ENCODE measurements at regions not wholly inside any gene's neighbourhood (a gene's known extent, or its start where the extent isn't known, plus 50 kb on each side); places are given as distances from the start of the nearest gene placed in this dataset.
"Not testable (repeated sequence)": the region's sequence is repeated elsewhere in the genome, so short reads cannot be mapped to it uniquely, and the experiment has no call there.

DNA sequence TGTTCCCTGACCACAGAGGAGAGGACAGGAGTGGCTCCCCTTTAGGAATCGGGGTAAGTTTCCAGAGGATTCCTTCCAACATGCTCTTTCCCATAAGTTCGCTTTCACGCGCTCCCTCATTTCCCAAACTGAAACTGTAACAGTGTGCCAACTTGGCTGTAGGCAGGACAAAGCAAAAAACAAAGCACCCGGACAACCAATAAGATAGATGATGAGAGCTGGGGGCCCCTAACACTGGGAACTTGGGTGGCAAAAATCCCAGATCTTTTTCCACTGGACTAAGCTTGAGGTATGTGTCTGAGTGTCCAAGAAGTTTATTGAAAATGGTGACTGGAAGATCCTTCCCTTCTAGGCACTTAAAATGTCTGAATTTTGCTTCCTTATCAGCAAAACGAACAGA lies 258.7 kb upstream of the IL12B start:
- Histone ChIP-seq H3K4me1 (ENCODE audit: control insufficient read depth in 5 of 5, insufficient read depth in 5 of 5, low read length in 5 of 5) (no peaks in the 10 kb centered on the region), H3K27ac (ENCODE audit: low read depth, low read length) (no peak overlapping the region), H3K9ac (ENCODE audit: low read length in 5 of 5) (no peak overlapping the region), H3K27me3 (ENCODE audit: control insufficient read depth in 5 of 5, insufficient read depth in 4 of 5, low read length in 5 of 5) (peaks cover 0 to 3% (median 0%) of the 10 kb centered on the region in 5 donors), H3K36me3 (ENCODE audit: control insufficient read depth in 5 of 5, insufficient read depth in 5 of 5, low read length in 5 of 5) (no peaks in the 10 kb centered on the region), H3K4me3 (ENCODE audit: low read depth in 1 of 5, low read length in 5 of 5) (no peak overlapping the region), H3K9me3 (ENCODE audit: control insufficient read depth in 5 of 5, low read length in 5 of 5) (peaks cover 0 to 1% (median 0%) of the 10 kb centered on the region in 5 donors)

DNA sequence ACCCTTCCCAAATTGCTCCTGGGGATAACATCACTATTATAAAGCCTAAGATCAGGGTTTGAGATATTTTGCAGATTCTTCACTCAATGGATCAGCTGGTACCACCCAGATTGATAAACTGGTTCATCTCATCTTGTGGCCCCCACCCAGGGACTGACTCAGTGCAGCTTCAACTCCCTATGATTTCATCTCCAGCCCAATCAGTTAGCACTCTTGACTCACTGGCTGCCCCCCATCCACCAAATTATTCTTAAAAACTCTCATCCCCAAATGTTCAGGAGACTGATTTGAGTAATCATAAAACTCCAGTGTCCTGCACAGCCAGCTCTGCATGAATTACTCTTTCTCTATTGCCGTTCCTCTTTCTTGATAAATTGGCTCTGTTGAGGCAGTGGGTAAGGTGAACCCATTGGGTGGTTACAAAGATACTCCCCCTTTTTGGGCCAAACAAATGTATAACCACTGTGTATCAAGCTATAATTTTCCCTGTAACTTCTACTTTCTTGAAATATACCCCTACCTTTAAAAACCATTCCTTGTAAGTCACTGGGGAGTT lies 263.3 kb upstream of the IL12B start:
- no peaks in the 10 kb centered on the region for H3K36me3 ChIP-seq (ENCODE audit: control insufficient read depth in 5 of 5, insufficient read depth in 5 of 5, low read length in 5 of 5)
- H3K4me3 ChIP-seq (ENCODE audit: low read depth in 1 of 5, low read length in 5 of 5), result no peak overlapping the region
- no peak overlapping the region for H3K27ac ChIP-seq (ENCODE audit: low read depth, low read length)
- H3K9ac ChIP-seq (ENCODE audit: low read length in 5 of 5), result no peak overlapping the region
- peaks cover 0 to 4% (median 3%) of the 10 kb centered on the region in 5 donors for H3K9me3 ChIP-seq (ENCODE audit: control insufficient read depth in 5 of 5, low read length in 5 of 5)
- peaks cover 0 to 1% (median 0%) of the 10 kb centered on the region in 5 donors for H3K27me3 ChIP-seq (ENCODE audit: control insufficient read depth in 5 of 5, insufficient read depth in 4 of 5, low read length in 5 of 5)
- H3K4me1 ChIP-seq (ENCODE audit: control insufficient read depth in 5 of 5, insufficient read depth in 5 of 5, low read length in 5 of 5), result no peaks in the 10 kb centered on the region

- H3K27me3 ChIP-seq (ENCODE audit: control insufficient read depth in 5 of 5, insufficient read depth in 4 of 5, low read length in 5 of 5); H3K36me3 ChIP-seq (ENCODE audit: control insufficient read depth in 5 of 5, insufficient read depth in 5 of 5, low read length in 5 of 5); H3K4me3 ChIP-seq (ENCODE audit: low read depth in 1 of 5, low read length in 5 of 5); H3K27ac ChIP-seq (ENCODE audit: low read depth, low read length); H3K9me3 ChIP-seq (ENCODE audit: control insufficient read depth in 5 of 5, low read length in 5 of 5); H3K4me1 ChIP-seq (ENCODE audit: control insufficient read depth in 5 of 5, insufficient read depth in 5 of 5, low read length in 5 of 5); H3K9ac ChIP-seq (ENCODE audit: low read length in 5 of 5): not testable (repeated sequence)
These were observed 265.3 kb upstream of the IL12B start for GRCh38 chr5:159595561-159595960.

DNA sequence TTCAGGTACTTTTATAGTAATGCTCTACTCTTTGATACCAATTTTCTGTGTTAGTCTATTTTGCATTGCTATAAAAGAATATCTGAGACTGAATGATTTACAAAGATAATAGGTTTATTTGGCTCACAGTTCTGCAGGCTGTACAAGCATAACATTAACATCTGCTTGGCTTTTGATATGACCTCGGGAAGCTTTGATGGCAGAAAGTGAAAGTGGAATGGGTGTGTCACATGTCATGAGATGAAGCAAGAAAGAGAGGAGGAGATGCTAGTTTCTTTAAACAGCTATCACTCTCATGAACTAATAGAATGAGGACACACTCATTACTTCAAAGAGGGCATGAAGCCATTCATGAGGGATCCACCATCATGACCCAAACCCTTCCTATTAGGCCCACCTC lies 270.9 kb upstream of the IL12B start:
- Histone ChIP-seq H3K27me3 (ENCODE audit: control insufficient read depth in 5 of 5, insufficient read depth in 4 of 5, low read length in 5 of 5) (no peaks in the 10 kb centered on the region), H3K9ac (ENCODE audit: low read length in 5 of 5) (no peak overlapping the region), H3K4me1 (ENCODE audit: control insufficient read depth in 5 of 5, insufficient read depth in 5 of 5, low read length in 5 of 5) (peaks cover 0 to 5% (median 0%) of the 10 kb centered on the region in 5 donors), H3K27ac (ENCODE audit: low read depth, low read length) (no peak overlapping the region), H3K9me3 (ENCODE audit: control insufficient read depth in 5 of 5, low read length in 5 of 5) (peaks cover 0 to 9% (median 0%) of the 10 kb centered on the region in 5 donors), H3K4me3 (ENCODE audit: low read depth in 1 of 5, low read length in 5 of 5) (no peak overlapping the region), H3K36me3 (ENCODE audit: control insufficient read depth in 5 of 5, insufficient read depth in 5 of 5, low read length in 5 of 5) (no peaks in the 10 kb centered on the region)

DNA sequence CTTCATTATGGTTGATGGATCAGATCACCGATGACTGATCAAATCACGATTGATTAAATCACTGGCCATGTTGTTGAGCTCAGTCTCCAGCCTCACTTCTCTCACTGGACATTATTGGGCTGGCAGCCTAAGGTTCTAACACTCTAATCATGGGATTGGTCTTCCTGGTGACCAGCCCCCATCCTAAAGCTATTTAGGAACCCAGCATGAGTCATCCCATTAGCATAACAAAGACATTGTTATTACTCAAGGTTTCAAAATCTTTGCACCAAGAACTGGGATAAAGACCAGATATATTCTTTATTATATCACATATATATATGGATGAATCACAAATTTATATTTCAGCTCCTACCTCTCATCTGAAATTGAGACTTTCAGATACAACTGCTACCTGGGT lies 272.1 kb upstream of the IL12B start:
- no peak overlapping the region for H3K27ac ChIP-seq (ENCODE audit: low read depth, low read length)
- no peaks in the 10 kb centered on the region for H3K27me3 ChIP-seq (ENCODE audit: control insufficient read depth in 5 of 5, insufficient read depth in 4 of 5, low read length in 5 of 5)
- no peaks in the 10 kb centered on the region for H3K36me3 ChIP-seq (ENCODE audit: control insufficient read depth in 5 of 5, insufficient read depth in 5 of 5, low read length in 5 of 5)
- H3K9ac ChIP-seq (ENCODE audit: low read length in 5 of 5), result no peak overlapping the region
- peaks cover 0 to 9% (median 0%) of the 10 kb centered on the region in 5 donors for H3K9me3 ChIP-seq (ENCODE audit: control insufficient read depth in 5 of 5, low read length in 5 of 5)
- H3K4me3 ChIP-seq (ENCODE audit: low read depth in 1 of 5, low read length in 5 of 5), result no peak overlapping the region
- peaks cover 0 to 5% (median 0%) of the 10 kb centered on the region in 5 donors for H3K4me1 ChIP-seq (ENCODE audit: control insufficient read depth in 5 of 5, insufficient read depth in 5 of 5, low read length in 5 of 5)

GRCh38 chr5:159605585-159605984 lies 275.3 kb upstream of the IL12B start:
- H3K9ac ChIP-seq (ENCODE audit: low read length in 5 of 5), result no peak overlapping the region
- H3K9me3 ChIP-seq (ENCODE audit: control insufficient read depth in 5 of 5, low read length in 5 of 5), result peaks cover 0 to 9% (median 4%) of the 10 kb centered on the region in 5 donors
- H3K4me3 ChIP-seq (ENCODE audit: low read depth in 1 of 5, low read length in 5 of 5), result no peak overlapping the region
- H3K27ac ChIP-seq (ENCODE audit: low read depth, low read length), result no peak overlapping the region
- H3K4me1 ChIP-seq (ENCODE audit: control insufficient read depth in 5 of 5, insufficient read depth in 5 of 5, low read length in 5 of 5), result peaks cover 0 to 5% (median 0%) of the 10 kb centered on the region in 5 donors
- no peaks in the 10 kb centered on the region for H3K27me3 ChIP-seq (ENCODE audit: control insufficient read depth in 5 of 5, insufficient read depth in 4 of 5, low read length in 5 of 5)
- H3K36me3 ChIP-seq (ENCODE audit: control insufficient read depth in 5 of 5, insufficient read depth in 5 of 5, low read length in 5 of 5), result no peaks in the 10 kb centered on the region

GRCh38 chr5:159609359-159609758 lies 279.1 kb upstream of the IL12B start:
- no peak overlapping the region for H3K27ac ChIP-seq (ENCODE audit: low read depth, low read length)
- H3K9ac ChIP-seq (ENCODE audit: low read length in 5 of 5), result no peak overlapping the region
- H3K9me3 ChIP-seq (ENCODE audit: control insufficient read depth in 5 of 5, low read length in 5 of 5), result peaks cover 0 to 5% (median 0%) of the 10 kb centered on the region in 5 donors
- H3K4me1 ChIP-seq (ENCODE audit: control insufficient read depth in 5 of 5, insufficient read depth in 5 of 5, low read length in 5 of 5), result peaks cover 0 to 5% (median 0%) of the 10 kb centered on the region in 5 donors
- no peak overlapping the region for H3K4me3 ChIP-seq (ENCODE audit: low read depth in 1 of 5, low read length in 5 of 5)
- no peaks in the 10 kb centered on the region for H3K36me3 ChIP-seq (ENCODE audit: control insufficient read depth in 5 of 5, insufficient read depth in 5 of 5, low read length in 5 of 5)
- H3K27me3 ChIP-seq (ENCODE audit: control insufficient read depth in 5 of 5, insufficient read depth in 4 of 5, low read length in 5 of 5), result no peaks in the 10 kb centered on the region

DNA sequence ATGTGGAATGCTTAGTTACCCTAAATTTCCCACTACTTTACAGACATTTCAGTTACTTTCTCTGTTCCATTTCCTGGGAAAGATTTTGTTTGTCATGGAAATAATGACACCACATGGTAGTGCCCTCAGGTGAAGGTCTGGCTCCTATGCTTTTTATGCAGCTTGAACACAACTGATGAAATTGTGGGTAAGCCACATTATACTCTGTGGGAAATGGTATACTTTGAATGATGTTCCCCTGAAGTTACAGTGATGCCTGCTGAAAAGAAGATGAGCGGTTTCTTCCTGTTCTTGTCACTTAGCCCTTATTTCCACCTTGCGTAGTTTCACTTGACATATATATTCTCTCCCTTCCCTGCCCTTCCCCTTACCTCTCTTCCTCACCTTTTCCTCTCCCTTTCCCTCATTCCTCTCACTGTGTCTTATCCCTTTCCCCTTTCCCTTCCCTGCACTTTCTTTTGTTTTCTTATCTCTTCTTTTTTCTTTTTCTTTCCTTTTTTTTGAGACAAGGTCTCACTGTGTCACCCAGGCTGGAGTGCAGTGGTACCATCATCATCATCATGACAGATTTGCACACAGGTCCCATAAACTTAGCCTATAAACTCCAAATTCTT lies 280.8 kb upstream of the IL12B start:
- no peak overlapping the region for H3K4me3 ChIP-seq (ENCODE audit: low read depth in 1 of 5, low read length in 5 of 5)
- no peak overlapping the region for H3K9ac ChIP-seq (ENCODE audit: low read length in 5 of 5)
- H3K36me3 ChIP-seq (ENCODE audit: control insufficient read depth in 5 of 5, insufficient read depth in 5 of 5, low read length in 5 of 5), result no peaks in the 10 kb centered on the region
- H3K9me3 ChIP-seq (ENCODE audit: control insufficient read depth in 5 of 5, low read length in 5 of 5), result peaks cover 0 to 5% (median 0%) of the 10 kb centered on the region in 5 donors
- H3K4me1 ChIP-seq (ENCODE audit: control insufficient read depth in 5 of 5, insufficient read depth in 5 of 5, low read length in 5 of 5), result no peaks in the 10 kb centered on the region
- H3K27ac ChIP-seq (ENCODE audit: low read depth, low read length), result no peak overlapping the region
- H3K27me3 ChIP-seq (ENCODE audit: control insufficient read depth in 5 of 5, insufficient read depth in 4 of 5, low read length in 5 of 5), result no peaks in the 10 kb centered on the region

- H3K4me1 ChIP-seq (ENCODE audit: control insufficient read depth in 5 of 5, insufficient read depth in 5 of 5, low read length in 5 of 5), result no peaks in the 10 kb centered on the region
- H3K9ac ChIP-seq (ENCODE audit: low read length in 5 of 5), result no peak overlapping the region
- H3K36me3 ChIP-seq (ENCODE audit: control insufficient read depth in 5 of 5, insufficient read depth in 5 of 5, low read length in 5 of 5), result no peaks in the 10 kb centered on the region
- H3K27ac ChIP-seq (ENCODE audit: low read depth, low read length), result no peak overlapping the region
- no peak overlapping the region for H3K4me3 ChIP-seq (ENCODE audit: low read depth in 1 of 5, low read length in 5 of 5)
- H3K27me3 ChIP-seq (ENCODE audit: control insufficient read depth in 5 of 5, insufficient read depth in 4 of 5, low read length in 5 of 5), result no peaks in the 10 kb centered on the region
- peaks cover 0 to 8% (median 3%) of the 10 kb centered on the region in 5 donors for H3K9me3 ChIP-seq (ENCODE audit: control insufficient read depth in 5 of 5, low read length in 5 of 5)
These were observed 286.7 kb upstream of the IL12B start for GRCh38 chr5:159616952-159617351.

- H3K9me3 ChIP-seq (ENCODE audit: control insufficient read depth in 5 of 5, low read length in 5 of 5), result peaks cover 0 to 9% (median 6%) of the 10 kb centered on the region in 5 donors
- no peak overlapping the region for H3K9ac ChIP-seq (ENCODE audit: low read length in 5 of 5)
- no peaks in the 10 kb centered on the region for H3K36me3 ChIP-seq (ENCODE audit: control insufficient read depth in 5 of 5, insufficient read depth in 5 of 5, low read length in 5 of 5)
- H3K27me3 ChIP-seq (ENCODE audit: control insufficient read depth in 5 of 5, insufficient read depth in 4 of 5, low read length in 5 of 5), result no peaks in the 10 kb centered on the region
- H3K4me1 ChIP-seq (ENCODE audit: control insufficient read depth in 5 of 5, insufficient read depth in 5 of 5, low read length in 5 of 5), result no peaks in the 10 kb centered on the region
- no peak overlapping the region for H3K27ac ChIP-seq (ENCODE audit: low read depth, low read length)
- no peak overlapping the region for H3K4me3 ChIP-seq (ENCODE audit: low read depth in 1 of 5, low read length in 5 of 5)
These were observed 289.5 kb upstream of the IL12B start for GRCh38 chr5:159619826-159620225.

All from subcutaneous abdominal adipose tissue (tissue), 5 donors.